ENCODE measurements at regions not wholly inside any gene's neighbourhood (a gene's known extent, or its start where the extent isn't known, plus 50 kb on each side); places are given as distances from the start of the nearest gene placed in this dataset.

GRCh38 chr16:79815049-79815448, 214.5 kb upstream of the MAF start:
- TF ChIP-seq CTCF (IDR thresholded peaks at IDR 0.05; ENCODE audit: insufficient read depth, low read length, missing control alignments), result no peak
- CTCF ChIA-PET, result no interaction called here

GRCh38 chr16:79814124-79814523, 213.6 kb upstream of the MAF start:
- POLR2A ChIA-PET, result no interaction called here
- no peak overlapping the region for H3K4me3 ChIP-seq (ENCODE audit: low read depth, low read length)
- CTCF ChIA-PET, result no interaction called here
- no peak for DNase-seq (ENCODE audit: low read depth, low spot score)
- no peak for TF ChIP-seq CTCF (IDR thresholded peaks at IDR 0.05; ENCODE audit: insufficient read depth, low read length, missing control alignments)

More at GRCh38 chr16:79815049-79815448, 214.5 kb upstream of the MAF start:
- no peak for DNase-seq (ENCODE audit: low read depth, low spot score)
- POLR2A ChIA-PET, result no interaction called here
- H3K4me3 ChIP-seq (ENCODE audit: low read depth, low read length), result no peak overlapping the region

- H3K4me3 ChIP-seq (ENCODE audit: low read depth, low read length), result no peak overlapping the region
- POLR2A ChIA-PET, result no interaction called here
- no peak for DNase-seq (ENCODE audit: low read depth, low spot score)
- CTCF ChIA-PET, result no interaction called here
- TF ChIP-seq CTCF (IDR thresholded peaks at IDR 0.05; ENCODE audit: insufficient read depth, low read length, missing control alignments), result no peak
These were observed 211.0 kb upstream of the MAF start for GRCh38 chr16:79811541-79811940.

GRCh38 chr16:79810449-79811189, 210.1 kb upstream of the MAF start:
- CTCF ChIA-PET, result no interaction called here
- POLR2A ChIA-PET, result no interaction called here
- DNase-seq (ENCODE audit: low read depth, low spot score), result no peak
- H3K4me3 ChIP-seq (ENCODE audit: low read depth, low read length), result no peak overlapping the region
- TF ChIP-seq CTCF (IDR thresholded peaks at IDR 0.05; ENCODE audit: insufficient read depth, low read length, missing control alignments), result no peak

- ChIA-PET CTCF (no interaction called here), POLR2A (no interaction called here)
- TF ChIP-seq CTCF (IDR thresholded peaks at IDR 0.05; ENCODE audit: insufficient read depth, low read length, missing control alignments), result no peak
- DNase-seq (ENCODE audit: low read depth, low spot score), result no peak
- H3K4me3 ChIP-seq (ENCODE audit: low read depth, low read length), result no peak overlapping the region
These were observed 208.8 kb upstream of the MAF start for GRCh38 chr16:79809376-79809775.

GRCh38 chr16:79808731-79809130, 208.2 kb upstream of the MAF start:
- no peak for TF ChIP-seq CTCF (IDR thresholded peaks at IDR 0.05; ENCODE audit: insufficient read depth, low read length, missing control alignments)
- ChIA-PET POLR2A (no interaction called here), CTCF (no interaction called here)
- no peak overlapping the region for H3K4me3 ChIP-seq (ENCODE audit: low read depth, low read length)
- no peak for DNase-seq (ENCODE audit: low read depth, low spot score)

All from AG04449 (cell line).